ENCODE measurements at regions not wholly inside any gene's neighbourhood (a gene's known extent, or its start where the extent isn't known, plus 50 kb on each side); places are given as distances from the start of the nearest gene placed in this dataset.
"Not testable (repeated sequence)": the region's sequence is repeated elsewhere in the genome, so short reads cannot be mapped to it uniquely, and the experiment has no call there.

DNA sequence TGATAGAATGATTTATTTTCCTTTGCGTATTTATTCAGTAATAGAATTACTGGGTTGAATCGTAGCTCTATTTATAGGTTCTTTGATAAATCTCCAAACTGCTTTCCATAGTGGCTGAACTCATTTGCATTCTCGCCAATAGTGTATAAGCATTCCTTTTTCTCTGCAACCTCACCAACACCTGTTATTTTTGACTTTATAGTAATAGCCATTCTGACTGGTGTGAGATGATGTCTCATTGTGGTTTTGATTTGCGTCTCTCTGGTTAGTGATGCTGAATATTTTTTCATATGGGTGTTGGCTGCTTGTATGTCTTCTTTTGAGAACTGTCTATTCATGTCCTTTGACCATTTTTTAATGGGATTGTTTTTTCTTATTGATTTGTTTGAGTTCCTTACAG lies 160.7 kb downstream of the MID1IP1 start:
- no peak overlapping the region for H3K4me2 ChIP-seq (ENCODE audit: low read length)
- no peak overlapping the region for H3K27ac ChIP-seq (ENCODE audit: low read length)
- no peaks in the 10 kb centered on the region for H3K9me3 ChIP-seq (ENCODE audit: low read length)

DNA sequence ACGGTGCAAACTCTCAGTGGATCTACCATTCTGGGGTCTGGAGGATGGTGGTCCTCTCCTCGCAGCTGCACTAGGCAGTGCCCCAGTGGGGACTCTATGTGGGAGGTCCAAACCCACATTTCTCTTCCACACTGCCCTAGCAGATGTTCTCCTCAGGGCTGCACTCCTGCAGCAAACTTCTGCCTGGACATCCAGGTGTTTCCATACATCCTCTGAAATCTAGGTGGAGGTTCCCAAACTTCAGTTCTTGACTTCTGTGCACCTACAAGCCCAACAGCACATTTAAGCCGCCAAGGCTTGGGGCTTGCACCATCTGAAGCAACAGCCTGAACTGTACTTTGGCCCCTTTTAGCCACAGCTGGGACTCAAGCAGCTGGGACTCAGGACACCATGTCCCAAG lies 162.0 kb downstream of the MID1IP1 start:
- not testable (repeated sequence) for H3K9me3 ChIP-seq (ENCODE audit: low read length); H4K20me1 ChIP-seq (ENCODE audit: insufficient read depth); H3K27ac ChIP-seq (ENCODE audit: low read length); H3K79me2 ChIP-seq (replicated peaks; ENCODE audit: insufficient read depth, low read length); H3F3A ChIP-seq (ENCODE audit: insufficient read depth, low read length, poor library complexity, severe bottlenecking); H3K9me2 ChIP-seq (ENCODE audit: insufficient read depth, low read length); H3K4me3 ChIP-seq (ENCODE audit: low read length); H2AFZ ChIP-seq (ENCODE audit: low read depth, low read length); H3K4me2 ChIP-seq (ENCODE audit: low read length); H3K27me3 ChIP-seq (ENCODE audit: insufficient read depth, low read depth, low read length); H3K36me3 ChIP-seq (ENCODE audit: insufficient read depth, low read length); H3K9ac ChIP-seq (ENCODE audit: low read length)

More for the DNA sequence above, 160.7 kb downstream of the MID1IP1 start:
- Histone ChIP-seq H3K4me3 (ENCODE audit: low read length) (no peak overlapping the region), H3K36me3 (ENCODE audit: insufficient read depth, low read length) (no peaks in the 10 kb centered on the region), H3K79me2 (replicated peaks; ENCODE audit: insufficient read depth, low read length) (no peaks in the 10 kb centered on the region), H3K27me3 (ENCODE audit: insufficient read depth, low read depth, low read length) (no peaks in the 10 kb centered on the region), H3K9ac (ENCODE audit: low read length) (no peak overlapping the region), H4K20me1 (ENCODE audit: insufficient read depth) (no peaks in the 10 kb centered on the region), H2AFZ (ENCODE audit: low read depth, low read length) (no peak overlapping the region), H3F3A (ENCODE audit: insufficient read depth, low read length, poor library complexity, severe bottlenecking) (no peaks in the 10 kb centered on the region), H3K9me2 (ENCODE audit: insufficient read depth, low read length) (no peaks in the 10 kb centered on the region)
- TF ChIP-seq MXI1 (conservative IDR thresholded peaks at IDR 0.05; ENCODE audit: poor library complexity, severe bottlenecking), result no peak
- TF ChIP-seq EZH2 (IDR thresholded peaks at IDR 0.05; ENCODE audit: borderline replicate concordance, insufficient read depth, low read length, poor library complexity, severe bottlenecking), result no peak
- TF ChIP-seq REST (IDR thresholded peaks at IDR 0.05; ENCODE audit: borderline replicate concordance), result no peak
- no peak for TF ChIP-seq SMC3 (conservative IDR thresholded peaks at IDR 0.05; ENCODE audit: poor library complexity)
- no peak for TF ChIP-seq EP300 (conservative IDR thresholded peaks at IDR 0.05; ENCODE audit: poor library complexity, severe bottlenecking)
- no peak for TF ChIP-seq TAF1 (IDR thresholded peaks at IDR 0.05; ENCODE audit: low read depth)
- no peak for TF ChIP-seq POLR2AphosphoS5 (IDR thresholded peaks at IDR 0.05)
- TF ChIP-seq, protein P1, sequence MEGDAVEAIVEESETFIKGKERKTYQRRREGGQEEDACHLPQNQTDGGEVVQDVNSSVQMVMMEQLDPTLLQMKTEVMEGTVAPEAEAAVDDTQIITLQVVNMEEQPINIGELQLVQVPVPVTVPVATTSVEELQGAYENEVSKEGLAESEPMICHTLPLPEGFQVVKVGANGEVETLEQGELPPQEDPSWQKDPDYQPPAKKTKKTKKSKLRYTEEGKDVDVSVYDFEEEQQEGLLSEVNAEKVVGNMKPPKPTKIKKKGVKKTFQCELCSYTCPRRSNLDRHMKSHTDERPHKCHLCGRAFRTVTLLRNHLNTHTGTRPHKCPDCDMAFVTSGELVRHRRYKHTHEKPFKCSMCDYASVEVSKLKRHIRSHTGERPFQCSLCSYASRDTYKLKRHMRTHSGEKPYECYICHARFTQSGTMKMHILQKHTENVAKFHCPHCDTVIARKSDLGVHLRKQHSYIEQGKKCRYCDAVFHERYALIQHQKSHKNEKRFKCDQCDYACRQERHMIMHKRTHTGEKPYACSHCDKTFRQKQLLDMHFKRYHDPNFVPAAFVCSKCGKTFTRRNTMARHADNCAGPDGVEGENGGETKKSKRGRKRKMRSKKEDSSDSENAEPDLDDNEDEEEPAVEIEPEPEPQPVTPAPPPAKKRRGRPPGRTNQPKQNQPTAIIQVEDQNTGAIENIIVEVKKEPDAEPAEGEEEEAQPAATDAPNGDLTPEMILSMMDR (IDR thresholded peaks at IDR 0.05; ENCODE audit: poor library complexity, severe bottlenecking), result no peak
- TF ChIP-seq RAD21 (conservative IDR thresholded peaks at IDR 0.05), result no peak

- H3K79me2 ChIP-seq (replicated peaks; ENCODE audit: insufficient read depth, low read length), result no peaks in the 10 kb centered on the region
- H3K4me2 ChIP-seq (ENCODE audit: low read length), result peak overlapping the region; percentile 14
- no peaks in the 10 kb centered on the region for H3K27me3 ChIP-seq (ENCODE audit: insufficient read depth, low read depth, low read length)
- no peaks in the 10 kb centered on the region for H3F3A ChIP-seq (ENCODE audit: insufficient read depth, low read length, poor library complexity, severe bottlenecking)
- TF ChIP-seq, protein P1 (IDR thresholded peaks at IDR 0.05; ENCODE audit: poor library complexity, severe bottlenecking), result no peak
- no peak for TF ChIP-seq EZH2 (IDR thresholded peaks at IDR 0.05; ENCODE audit: borderline replicate concordance, insufficient read depth, low read length, poor library complexity, severe bottlenecking)
- peak; percentile 60 for TF ChIP-seq REST (IDR thresholded peaks at IDR 0.05; ENCODE audit: borderline replicate concordance)
- TF ChIP-seq POLR2AphosphoS5 (IDR thresholded peaks at IDR 0.05), result peak; percentile 50
- TF ChIP-seq RAD21 (conservative IDR thresholded peaks at IDR 0.05), result peak; percentile 48
- peak; percentile 62 for TF ChIP-seq EP300 (conservative IDR thresholded peaks at IDR 0.05; ENCODE audit: poor library complexity, severe bottlenecking)
- no peaks in the 10 kb centered on the region for H4K20me1 ChIP-seq (ENCODE audit: insufficient read depth)
- H3K9me2 ChIP-seq (ENCODE audit: insufficient read depth, low read length), result no peaks in the 10 kb centered on the region
- H3K4me3 ChIP-seq (ENCODE audit: low read length), result peak overlapping the region; percentile 43
- peak overlapping the region; percentile 57 for H3K9ac ChIP-seq (ENCODE audit: low read length)
- H2AFZ ChIP-seq (ENCODE audit: low read depth, low read length), result peak overlapping the region; percentile 21
- no peaks in the 10 kb centered on the region for H3K36me3 ChIP-seq (ENCODE audit: insufficient read depth, low read length)
- peak overlapping the region; percentile 84 for H3K27ac ChIP-seq (ENCODE audit: low read length)
- no peaks in the 10 kb centered on the region for H3K9me3 ChIP-seq (ENCODE audit: low read length)
These were observed 164.6 kb downstream of the MID1IP1 start for GRCh38 chrX:38965888-38966287.
